GM12874 (cell line): ENCODE measurements at regions not wholly inside any gene's neighbourhood (a gene's known extent, or its start where the extent isn't known, plus 50 kb on each side); places are given as distances from the start of the nearest gene placed in this dataset.

ENCODE experiments used
- TF ChIP-seq, protein P1 (sequence below): IDR thresholded peaks from 2 replicates; pipeline ENCODE4 v1.5.1; 2011; ENCODE audit warnings: low read depth, mild to moderate bottlenecking, control low read depth, low read length, moderate library complexity; ENCODE audit not compliant: insufficient read depth

DNA sequence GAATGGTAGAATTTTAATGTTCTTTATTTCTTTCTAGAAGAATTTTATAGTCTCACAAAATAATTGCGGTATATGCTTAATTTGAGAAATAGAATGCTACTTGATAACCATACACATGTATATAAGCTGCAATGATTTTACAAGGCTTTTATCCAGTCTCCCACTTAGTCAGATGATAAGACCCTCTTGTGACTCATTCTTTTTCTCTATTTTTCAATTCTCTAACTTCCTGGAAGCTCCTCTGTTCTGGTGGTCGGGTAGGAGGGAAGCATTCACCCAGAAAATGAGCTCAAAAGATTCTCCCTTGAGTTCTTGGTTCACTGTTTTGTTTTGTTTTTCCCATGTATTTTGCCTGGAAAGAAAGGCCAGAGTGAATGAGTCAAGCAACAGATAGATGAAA lies 546.6 kb downstream of the INHBA start:
- TF ChIP-seq, protein P1, sequence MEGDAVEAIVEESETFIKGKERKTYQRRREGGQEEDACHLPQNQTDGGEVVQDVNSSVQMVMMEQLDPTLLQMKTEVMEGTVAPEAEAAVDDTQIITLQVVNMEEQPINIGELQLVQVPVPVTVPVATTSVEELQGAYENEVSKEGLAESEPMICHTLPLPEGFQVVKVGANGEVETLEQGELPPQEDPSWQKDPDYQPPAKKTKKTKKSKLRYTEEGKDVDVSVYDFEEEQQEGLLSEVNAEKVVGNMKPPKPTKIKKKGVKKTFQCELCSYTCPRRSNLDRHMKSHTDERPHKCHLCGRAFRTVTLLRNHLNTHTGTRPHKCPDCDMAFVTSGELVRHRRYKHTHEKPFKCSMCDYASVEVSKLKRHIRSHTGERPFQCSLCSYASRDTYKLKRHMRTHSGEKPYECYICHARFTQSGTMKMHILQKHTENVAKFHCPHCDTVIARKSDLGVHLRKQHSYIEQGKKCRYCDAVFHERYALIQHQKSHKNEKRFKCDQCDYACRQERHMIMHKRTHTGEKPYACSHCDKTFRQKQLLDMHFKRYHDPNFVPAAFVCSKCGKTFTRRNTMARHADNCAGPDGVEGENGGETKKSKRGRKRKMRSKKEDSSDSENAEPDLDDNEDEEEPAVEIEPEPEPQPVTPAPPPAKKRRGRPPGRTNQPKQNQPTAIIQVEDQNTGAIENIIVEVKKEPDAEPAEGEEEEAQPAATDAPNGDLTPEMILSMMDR: no peak

DNA sequence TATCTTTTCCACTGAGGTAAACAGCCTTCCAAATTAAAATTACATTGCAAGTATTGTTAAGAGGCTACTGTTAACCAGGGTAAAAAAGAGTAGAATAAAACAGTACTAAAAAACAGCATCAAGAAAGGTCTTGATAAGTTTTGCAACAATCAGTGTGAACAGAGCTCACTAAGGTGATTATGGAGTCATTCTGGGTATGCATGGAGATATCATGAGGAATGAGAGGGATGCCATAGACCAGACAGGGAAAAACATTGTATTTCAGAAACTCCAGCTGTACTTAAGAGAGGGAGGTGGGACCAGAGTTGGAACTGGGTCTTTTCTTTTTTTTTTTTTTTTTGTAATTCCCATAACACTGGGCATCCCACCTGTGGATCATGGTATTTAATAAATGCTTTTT lies 549.6 kb downstream of the INHBA start:
- TF ChIP-seq, protein P1: no peak

GRCh38 chr7:41152179-41152678 lies 550.7 kb downstream of the INHBA start:
- TF ChIP-seq, protein P1: no peak

GRCh38 chr7:41149576-41149975 lies 553.3 kb downstream of the INHBA start:
- TF ChIP-seq, protein P1: no peak

DNA sequence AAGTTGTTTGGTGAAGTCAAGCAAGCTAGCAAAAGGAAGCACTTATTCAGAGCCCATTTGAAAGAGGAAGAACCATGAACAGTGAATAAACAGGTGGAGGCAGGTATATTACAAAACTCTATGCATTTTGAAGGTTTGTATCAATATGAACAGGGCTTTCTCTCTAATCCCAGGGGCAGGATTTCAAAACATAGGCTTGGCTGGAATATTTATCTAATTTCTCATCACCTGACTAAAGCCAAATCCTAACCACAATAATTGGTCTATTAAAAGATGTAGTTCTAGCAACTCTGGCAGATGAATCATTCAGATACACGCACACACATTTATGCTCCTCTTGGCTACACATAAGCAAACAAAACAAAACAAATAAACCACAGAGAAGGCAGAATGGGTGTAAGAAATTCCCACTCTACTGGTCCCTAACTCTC lies 554.4 kb downstream of the INHBA start:
- TF ChIP-seq, protein P1: no peak

- TF ChIP-seq, protein P1: no peak
These were observed 555.0 kb downstream of the INHBA start for GRCh38 chr7:41147606-41148485.

DNA sequence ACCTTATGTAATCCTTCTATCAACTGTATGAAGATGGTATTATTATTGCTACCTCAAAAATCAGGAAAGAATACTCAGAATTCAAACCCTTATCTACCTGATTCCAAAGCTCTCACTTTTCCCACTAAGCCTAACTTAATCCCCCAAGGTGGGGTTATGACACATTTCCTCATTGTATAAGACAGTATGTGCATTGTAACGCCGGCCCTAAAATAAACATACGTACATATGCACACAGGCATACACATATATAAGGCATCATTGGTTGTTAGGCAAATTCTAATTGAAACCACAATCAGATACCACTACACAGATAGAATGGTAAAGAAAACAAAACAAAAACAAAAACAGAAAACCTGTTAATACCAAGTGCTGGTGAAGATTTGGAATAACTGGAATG lies 556.5 kb downstream of the INHBA start:
- TF ChIP-seq, protein P1: no peak
